CD14-positive monocyte (primary cell): ENCODE measurements at regions not wholly inside any gene's neighbourhood (a gene's known extent, or its start where the extent isn't known, plus 50 kb on each side); places are given as distances from the start of the nearest gene placed in this dataset.

ENCODE experiments used
- DNase-seq, 3 donors: peaks; one replicate each; pipeline ENCODE4 v3.0.0-alpha.2; 2011 to 2022
- H2AFZ ChIP-seq: 2 replicates; pipeline ENCODE4 v1.6.0; 2012; ENCODE audit warnings: mild to moderate bottlenecking, low read depth, low read length, inconsistent platforms; ENCODE audit not compliant: insufficient read depth, poor library complexity, severe bottlenecking
- H3K27ac ChIP-seq, 2 donors: 1 replicate in 1 of 2; 2 replicates in 1 of 2; pipeline ENCODE4 v1.5.1; 2012 to 2013; ENCODE audit warnings: low read length in 2 of 2, control low read depth in 1 of 2, inconsistent platforms in 1 of 2, low read depth in 1 of 2, mild to moderate bottlenecking in 1 of 2
- H3K27me3 ChIP-seq, 2 donors: one replicate each; pipeline versions ENCODE4 v1.6.0 to v1.6.1; 2011 to 2013; ENCODE audit warnings: low read length in 2 of 2; ENCODE audit not compliant: control insufficient read depth in 2 of 2, insufficient read depth in 2 of 2
- H3K36me3 ChIP-seq, 2 donors: replicated peaks in 1 of 2; 1 replicate in 1 of 2; 2 replicates in 1 of 2; pipeline versions ENCODE4 v1.5.1 to v1.6.1; 2012 to 2013; ENCODE audit warnings: low read length in 2 of 2, control low read depth in 1 of 2, inconsistent platforms in 1 of 2, mild to moderate bottlenecking in 1 of 2; ENCODE audit not compliant: insufficient read depth in 2 of 2, control insufficient read depth in 1 of 2
- H3K4me1 ChIP-seq, 2 donors: 1 replicate in 1 of 2; 2 replicates in 1 of 2; pipeline versions ENCODE4 v1.5.1 to v1.6.1; 2012 to 2013; ENCODE audit warnings: low read length in 2 of 2, control low read depth in 1 of 2, inconsistent platforms in 1 of 2, mild to moderate bottlenecking in 1 of 2, moderate library complexity in 1 of 2; ENCODE audit not compliant: insufficient read depth in 2 of 2, control insufficient read depth in 1 of 2
- H3K4me2 ChIP-seq: replicated peaks from 2 replicates; pipeline ENCODE3; 2012; ENCODE audit warnings: low read length, moderate library complexity, mild to moderate bottlenecking; ENCODE audit not compliant: poor library complexity, severe bottlenecking; ENCODE audit errors: extremely low read depth
- H3K4me3 ChIP-seq, 3 experiments: fragments of 200-600 bp in 1 of 3; sonication (generic) in 1 of 3; replicated peaks in 1 of 3; 1 replicate in 2 of 3; 2 replicates in 1 of 3; pipeline ENCODE4 v1.5.1; 2011 to 2013; ENCODE audit warnings: low read length in 3 of 3, mild to moderate bottlenecking in 3 of 3, control low read depth in 2 of 3, low read depth in 2 of 3, inconsistent platforms in 1 of 3, moderate library complexity in 1 of 3
- H3K79me2 ChIP-seq: 2 replicates; pipeline ENCODE4 v1.6.0; 2012; ENCODE audit warnings: mild to moderate bottlenecking, control low read depth, inconsistent platforms, low read length, moderate library complexity; ENCODE audit not compliant: insufficient read depth
- H3K9ac ChIP-seq: 2 replicates; pipeline ENCODE4 v1.6.0; 2017; ENCODE audit warnings: low read length, mild to moderate bottlenecking; ENCODE audit not compliant: insufficient read depth, poor library complexity, severe bottlenecking
- H3K9me3 ChIP-seq, 2 donors: replicated peaks in 1 of 2; 1 replicate in 1 of 2; 2 replicates in 1 of 2; pipeline versions ENCODE4 v1.5.1 to v1.6.1; 2012 to 2013; ENCODE audit warnings: low read length in 2 of 2, control low read depth in 1 of 2; ENCODE audit not compliant: control insufficient read depth in 1 of 2, insufficient read depth in 1 of 2
- H4K20me1 ChIP-seq: 2 replicates; pipeline ENCODE4 v1.6.0; 2012; ENCODE audit warnings: mild to moderate bottlenecking, low read length, control low read depth, moderate library complexity; ENCODE audit not compliant: insufficient read depth
- H3K27ac Mint-ChIP-seq, 7 donors: one replicate each; pipeline ENCODE4 v1.8.0; 2020; ENCODE audit warnings: mild to moderate bottlenecking in 7 of 7, mixed read lengths in 7 of 7, moderate library complexity in 6 of 7, inconsistent platforms in 2 of 7
- H3K27me3 Mint-ChIP-seq, 3 donors: one replicate each; pipeline ENCODE4 v1.8.0; 2021 to 2022; ENCODE audit warnings: low read depth in 3 of 3, mild to moderate bottlenecking in 3 of 3, mixed read lengths in 3 of 3, moderate library complexity in 3 of 3, inconsistent platforms in 1 of 3
- H3K36me3 Mint-ChIP-seq, 2 donors: one replicate each; pipeline ENCODE4 v1.8.0; 2020; ENCODE audit warnings: mixed read lengths in 2 of 2, inconsistent platforms in 1 of 2, mild to moderate bottlenecking in 1 of 2
- H3K4me1 Mint-ChIP-seq: one replicate; pipeline ENCODE4 v1.8.0; 2020; ENCODE audit warnings: mild to moderate bottlenecking, mixed read lengths
- H3K4me3 Mint-ChIP-seq, 2 donors: one replicate each; pipeline ENCODE4 v1.8.0; 2020; ENCODE audit warnings: mild to moderate bottlenecking in 2 of 2, mixed read lengths in 2 of 2, moderate library complexity in 1 of 2
- H3K9me3 Mint-ChIP-seq, 7 donors: one replicate each; pipeline ENCODE4 v1.8.0; 2020 to 2022; ENCODE audit warnings: mixed read lengths in 7 of 7, mild to moderate bottlenecking in 6 of 7, moderate library complexity in 6 of 7, inconsistent platforms in 2 of 7
- CTCF ChIP-seq: fragments of 200-600 bp; IDR thresholded peaks from one replicate; pipeline ENCODE4 v1.8.0; 2022; ENCODE audit warnings: antibody characterized with exemption, mild to moderate bottlenecking
- WGBS: methylation state at CpG from one replicate; pipeline ENCODE4 v1.1.5; 2013; ENCODE audit warnings: missing lambda C conversion rate; ENCODE audit not compliant: insufficient coverage; 5-methylcytosine and 5-hydroxymethylcytosine counted together
- intact Hi-C, 2 donors: fragments of 100-400 bp; cut with micrococcal nuclease; formaldehyde crosslinking; loops; one replicate each; pipeline versions ENCODE4 v1.15.0 to v1.15.1; 2023

- WGBS, result 94% methylated on average over 3 of the region's 4 CpGs
- Histone ChIP-seq H3K9me3 (no peaks in the 10 kb centered on the region), H3K27ac (no peak overlapping the region), H3K9ac (no peak overlapping the region), H3K79me2 (no peaks in the 10 kb centered on the region), H2AFZ (no peak overlapping the region), H3K27me3 (no peaks in the 10 kb centered on the region), H4K20me1 (no peaks in the 10 kb centered on the region), H3K36me3 (no peaks in the 10 kb centered on the region), H3K4me3 (no peak overlapping the region), H3K4me2 (no peak overlapping the region), H3K4me1 (no peaks in the 10 kb centered on the region)
- intact Hi-C loops, result no loop called here
- no peak overlapping the region for H3K27ac Mint-ChIP-seq
- no peaks in the 10 kb centered on the region for H3K4me1 Mint-ChIP-seq
- no peak for DNase-seq
- peaks cover 0 to 3% (median 0%) of the 10 kb centered on the region in 7 donors for H3K9me3 Mint-ChIP-seq
- no peaks in the 10 kb centered on the region for H3K36me3 Mint-ChIP-seq
- H3K4me3 Mint-ChIP-seq, result no peak overlapping the region
- H3K27me3 Mint-ChIP-seq, result peaks cover 0 to 1% (median 0%) of the 10 kb centered on the region in 3 donors
- TF ChIP-seq CTCF, result no peak
Observed at GRCh38 chr14:43790681-43791080, 716.4 kb downstream of the FSCB start.

- no peaks in the 10 kb centered on the region for H3K36me3 ChIP-seq
- H3K27me3 Mint-ChIP-seq, result peaks cover 0 to 1% (median 0%) of the 10 kb centered on the region in 3 donors
- H2AFZ ChIP-seq, result no peak overlapping the region
- H3K27ac ChIP-seq, result no peak overlapping the region
- peaks cover 0 to under 1% of the 10 kb centered on the region in 2 donors for H3K9me3 ChIP-seq
- no peaks in the 10 kb centered on the region for H3K27me3 ChIP-seq
- no peak overlapping the region for H3K4me3 ChIP-seq
- no peaks in the 10 kb centered on the region for H4K20me1 ChIP-seq
- no peak for DNase-seq
- H3K9ac ChIP-seq, result no peak overlapping the region
- peaks cover 0 to 6% (median under 1%) of the 10 kb centered on the region in 7 donors for H3K9me3 Mint-ChIP-seq
- no peaks in the 10 kb centered on the region for H3K79me2 ChIP-seq
- no peaks in the 10 kb centered on the region for H3K36me3 Mint-ChIP-seq
- intact Hi-C loops, result no loop called here
- no peak overlapping the region for H3K4me3 Mint-ChIP-seq
- WGBS, result no CpG with 5 or more reads among the region's 2 CpGs
- no peak overlapping the region for H3K27ac Mint-ChIP-seq
- H3K4me1 Mint-ChIP-seq, result no peaks in the 10 kb centered on the region
- no peaks in the 10 kb centered on the region for H3K4me1 ChIP-seq
- TF ChIP-seq CTCF, result no peak
- H3K4me2 ChIP-seq, result no peak overlapping the region
Observed at GRCh38 chr14:43789458-43789857, 717.6 kb downstream of the FSCB start.
